GM20000 (cell line): ENCODE measurements at regions not wholly inside any gene's neighbourhood (a gene's known extent, or its start where the extent isn't known, plus 50 kb on each side); places are given as distances from the start of the nearest gene placed in this dataset.

ENCODE experiments used
- DNase-seq: peaks from one replicate; pipeline ENCODE4 v3.0.0; 2012; ENCODE audit warnings: low spot score
- TF ChIP-seq, protein P1 (sequence below): IDR thresholded peaks from 2 replicates; pipeline ENCODE4 v1.5.1; 2012; ENCODE audit warnings: mild to moderate bottlenecking, control low read depth; ENCODE audit errors: extremely low read depth, missing control alignments

DNA sequence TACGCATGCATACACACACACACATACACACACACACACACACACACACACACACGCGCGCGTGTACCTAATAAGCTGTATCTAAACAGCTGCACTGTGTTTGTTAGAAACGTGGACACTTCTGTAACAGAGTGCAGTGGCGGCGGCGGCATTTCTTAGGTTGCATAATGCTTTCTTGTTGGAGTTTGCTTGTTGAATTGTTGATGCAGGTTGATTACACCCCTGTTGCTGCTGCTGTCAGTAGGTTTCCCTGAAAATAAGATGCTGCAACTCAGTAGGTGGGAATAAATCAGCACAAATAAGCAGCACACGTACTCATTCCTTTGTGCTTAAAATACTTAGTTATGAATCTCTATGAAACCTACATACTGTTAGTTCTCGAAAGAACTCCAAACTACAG lies 479.2 kb downstream of the LIG4 start:
- TF ChIP-seq, protein P1, sequence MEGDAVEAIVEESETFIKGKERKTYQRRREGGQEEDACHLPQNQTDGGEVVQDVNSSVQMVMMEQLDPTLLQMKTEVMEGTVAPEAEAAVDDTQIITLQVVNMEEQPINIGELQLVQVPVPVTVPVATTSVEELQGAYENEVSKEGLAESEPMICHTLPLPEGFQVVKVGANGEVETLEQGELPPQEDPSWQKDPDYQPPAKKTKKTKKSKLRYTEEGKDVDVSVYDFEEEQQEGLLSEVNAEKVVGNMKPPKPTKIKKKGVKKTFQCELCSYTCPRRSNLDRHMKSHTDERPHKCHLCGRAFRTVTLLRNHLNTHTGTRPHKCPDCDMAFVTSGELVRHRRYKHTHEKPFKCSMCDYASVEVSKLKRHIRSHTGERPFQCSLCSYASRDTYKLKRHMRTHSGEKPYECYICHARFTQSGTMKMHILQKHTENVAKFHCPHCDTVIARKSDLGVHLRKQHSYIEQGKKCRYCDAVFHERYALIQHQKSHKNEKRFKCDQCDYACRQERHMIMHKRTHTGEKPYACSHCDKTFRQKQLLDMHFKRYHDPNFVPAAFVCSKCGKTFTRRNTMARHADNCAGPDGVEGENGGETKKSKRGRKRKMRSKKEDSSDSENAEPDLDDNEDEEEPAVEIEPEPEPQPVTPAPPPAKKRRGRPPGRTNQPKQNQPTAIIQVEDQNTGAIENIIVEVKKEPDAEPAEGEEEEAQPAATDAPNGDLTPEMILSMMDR, result no peak
- DNase-seq, result no peak

DNA sequence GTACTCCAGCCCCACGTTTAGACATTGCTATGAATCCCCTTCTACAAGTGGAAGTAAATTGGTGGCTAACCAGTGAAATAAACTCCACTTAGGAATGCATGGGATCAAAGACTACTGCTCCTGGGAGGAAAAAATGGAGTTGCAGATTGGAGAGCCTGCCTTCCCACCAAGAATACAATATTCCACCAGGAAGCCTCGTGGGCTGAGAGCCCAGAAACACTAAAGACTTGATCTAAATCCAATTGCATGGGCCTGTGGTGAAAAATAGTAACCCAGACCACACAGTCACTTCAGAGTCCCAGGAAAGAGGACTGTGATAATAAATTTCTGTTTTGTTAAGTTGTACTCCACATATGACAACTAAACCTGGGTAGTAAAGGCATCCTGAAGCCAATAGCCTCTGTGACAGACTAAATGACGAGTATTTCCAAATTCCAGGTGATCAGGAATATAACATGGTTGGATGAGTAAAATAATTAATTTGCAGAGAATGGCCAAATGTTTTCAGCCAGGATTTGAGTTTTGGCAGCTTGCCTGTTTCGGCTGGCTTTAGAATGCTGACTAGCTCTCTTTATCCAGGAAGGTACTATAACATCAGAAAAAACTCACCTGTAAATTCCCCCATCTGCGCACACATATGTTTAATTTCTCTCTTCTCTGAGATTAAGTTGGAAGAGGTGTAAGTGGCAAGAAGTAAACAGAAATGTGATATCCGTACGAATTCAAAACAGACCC lies 480.3 kb downstream of the LIG4 start:
- DNase-seq, result no peak
- TF ChIP-seq, protein P1, result no peak

DNA sequence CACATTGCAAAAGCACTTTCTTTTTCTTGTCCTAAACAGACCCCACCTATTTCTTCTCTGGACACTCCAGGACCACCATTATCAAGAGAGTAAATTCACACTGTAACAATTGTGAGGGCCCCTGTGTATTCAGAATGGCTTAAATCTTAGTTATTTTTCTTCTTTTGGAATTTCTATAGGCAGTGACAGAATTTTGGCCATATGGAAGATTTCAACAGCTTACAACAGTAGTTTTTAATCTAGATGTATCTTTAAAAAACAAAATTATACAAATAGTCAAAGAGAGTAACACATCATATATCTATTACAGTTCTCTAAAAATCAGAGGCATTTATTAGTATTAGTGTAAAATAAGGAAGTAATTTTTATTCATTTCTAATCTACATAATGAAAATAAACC lies 482.1 kb downstream of the LIG4 start:
- DNase-seq, result no peak
- TF ChIP-seq, protein P1, result no peak

DNA sequence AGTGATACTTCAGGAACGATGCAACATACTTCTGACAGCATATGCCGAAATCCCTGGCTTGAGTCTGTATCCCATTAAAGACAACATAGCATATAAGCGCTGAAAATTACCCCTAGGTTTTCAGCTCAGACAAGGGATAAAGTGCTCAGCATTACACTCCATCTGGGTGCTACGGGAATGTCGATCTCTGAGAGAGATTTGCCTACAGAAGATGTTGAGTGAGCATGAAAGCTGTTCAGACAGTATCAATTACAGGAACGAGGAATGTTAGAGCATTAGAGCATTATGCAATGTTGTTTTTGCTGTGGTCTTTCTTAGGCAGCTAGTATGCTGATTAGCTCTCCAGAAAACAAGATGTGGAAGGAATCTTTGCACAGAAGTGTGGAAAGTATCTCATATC lies 484.5 kb downstream of the LIG4 start:
- TF ChIP-seq, protein P1, result no peak
- no peak for DNase-seq

DNA sequence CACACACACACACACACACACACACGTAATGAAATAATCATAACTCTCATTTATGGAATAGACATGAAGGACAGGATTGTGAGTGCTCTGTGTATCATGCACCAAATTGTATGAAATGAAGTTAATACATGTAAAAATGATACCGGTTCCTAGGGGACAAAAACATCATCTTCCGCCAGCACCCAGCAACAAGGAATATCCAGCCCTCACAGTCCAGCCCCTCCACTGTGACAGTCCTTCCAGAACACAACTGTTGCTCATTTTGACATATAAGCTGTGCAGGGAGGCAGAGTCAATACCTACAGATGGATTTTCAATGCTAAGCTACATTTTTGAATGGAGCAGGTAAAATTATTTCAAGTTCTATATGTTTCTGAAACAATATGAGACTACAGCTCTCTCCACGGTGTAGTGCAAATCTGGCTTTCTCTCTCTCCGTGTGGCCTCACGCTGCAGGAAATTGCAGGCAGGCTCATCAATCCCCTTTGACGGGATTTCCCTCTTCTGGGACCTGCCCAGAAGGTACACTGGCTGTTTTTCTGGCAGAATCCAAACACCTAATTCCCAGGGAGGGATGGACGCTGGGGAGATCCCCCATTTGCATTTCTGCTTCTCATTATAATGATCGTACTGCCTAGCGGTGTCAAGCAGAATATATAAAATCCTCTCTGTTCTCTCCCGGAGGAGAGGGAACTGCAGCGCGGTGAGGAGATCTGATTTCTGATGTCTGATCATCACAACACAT lies 494.0 kb downstream of the LIG4 start:
- TF ChIP-seq, protein P1, result no peak
- DNase-seq, result no peak

DNA sequence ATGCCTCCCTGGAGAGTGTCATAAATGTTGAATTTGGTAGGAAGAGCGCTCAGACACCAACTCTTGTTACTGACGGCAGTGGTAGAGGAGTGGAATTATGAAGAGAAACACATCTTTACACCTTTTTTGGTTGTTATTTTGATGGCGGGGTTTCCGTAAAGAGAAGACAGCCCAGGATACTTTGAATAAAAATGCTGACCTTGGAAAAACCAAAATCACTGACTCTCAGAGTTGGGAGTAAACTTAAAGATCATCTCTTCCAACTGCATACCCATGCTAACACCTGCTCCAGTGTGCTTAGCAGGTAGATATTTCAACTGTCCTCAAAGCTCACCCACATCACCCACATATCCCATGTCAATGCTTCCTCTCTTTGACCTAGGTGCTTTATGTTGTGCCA lies 498.6 kb downstream of the LIG4 start:
- TF ChIP-seq, protein P1, result no peak

DNA sequence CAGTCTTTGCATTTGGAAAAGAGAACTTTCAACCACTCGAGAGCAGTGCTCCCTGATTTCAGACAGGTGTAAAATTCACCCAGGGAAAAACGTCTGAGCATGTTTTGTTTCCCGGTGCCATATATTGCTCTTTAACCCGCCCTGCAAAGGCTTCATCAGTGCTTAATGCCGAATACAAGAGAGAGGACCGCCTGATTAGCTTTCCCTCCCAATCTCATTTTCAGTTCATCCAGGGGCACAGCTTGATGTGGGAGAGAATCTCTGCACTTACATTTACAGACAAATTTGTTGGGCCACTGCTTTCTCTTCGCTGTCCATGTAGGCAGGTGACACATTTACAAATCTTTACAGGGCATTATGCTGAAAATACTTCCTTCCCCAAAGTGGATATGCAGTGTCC lies 499.1 kb downstream of the LIG4 start:
- TF ChIP-seq, protein P1, result no peak
- no peak for DNase-seq

More for the DNA sequence above, 498.6 kb downstream of the LIG4 start:
- DNase-seq, result no peak
